GM23248 (cell line): ENCODE measurements at regions not wholly inside any gene's neighbourhood (a gene's known extent, or its start where the extent isn't known, plus 50 kb on each side); places are given as distances from the start of the nearest gene placed in this dataset.

Experiments used
- DNase-seq: peaks from one replicate; pipeline ENCODE4 v3.0.0-alpha.2; 2015
- H2AFZ ChIP-seq: fragments of 200-600 bp; sonication (generic); 2 replicates; pipeline ENCODE4 v1.6.1; 2016; ENCODE audit warnings: antibody characterized with exemption
- H3F3A ChIP-seq: fragments of 200-600 bp; sonication (generic); 2 replicates; pipeline ENCODE4 v1.6.1; 2016; ENCODE audit warnings: mild to moderate bottlenecking, antibody characterized with exemption, mixed run types; ENCODE audit not compliant: insufficient read depth
- H3K27ac ChIP-seq: fragments of 200-600 bp; sonication (generic); 2 replicates; pipeline ENCODE4 v1.5.1; 2016; ENCODE audit warnings: mild to moderate bottlenecking
- H3K27me3 ChIP-seq: fragments of 200-600 bp; sonication (generic); replicated peaks from 2 replicates; pipeline ENCODE4 v1.6.1; 2016; ENCODE audit warnings: mild to moderate bottlenecking; ENCODE audit not compliant: insufficient read depth
- H3K36me3 ChIP-seq: fragments of 200-600 bp; sonication (generic); 2 replicates; pipeline ENCODE4 v1.6.1; 2016; ENCODE audit warnings: low read depth, mild to moderate bottlenecking
- H3K4me1 ChIP-seq: fragments of 200-600 bp; sonication (generic); 2 replicates; pipeline ENCODE4 v1.6.1; 2016; ENCODE audit warnings: mild to moderate bottlenecking; ENCODE audit not compliant: insufficient read depth
- H3K4me2 ChIP-seq: fragments of 200-600 bp; sonication (generic); one replicate; pipeline ENCODE4 v1.6.1; 2016; ENCODE audit warnings: mild to moderate bottlenecking; ENCODE audit not compliant: unreplicated experiment
- H3K4me3 ChIP-seq: fragments of 200-600 bp; sonication (generic); 2 replicates; pipeline ENCODE4 v1.5.1; 2016; ENCODE audit warnings: mild to moderate bottlenecking
- H3K79me2 ChIP-seq: fragments of 200-600 bp; sonication (generic); 2 replicates; pipeline ENCODE4 v1.6.1; 2016; ENCODE audit warnings: mild to moderate bottlenecking; ENCODE audit not compliant: insufficient read depth
- H3K9ac ChIP-seq: fragments of 200-600 bp; sonication (generic); 2 replicates; pipeline ENCODE4 v1.6.1; 2016; ENCODE audit warnings: mild to moderate bottlenecking
- H3K9me2 ChIP-seq: fragments of 200-600 bp; sonication (generic); 2 replicates; pipeline ENCODE4 v1.6.1; 2016; ENCODE audit warnings: mixed run types, mild to moderate bottlenecking, moderate library complexity; ENCODE audit not compliant: insufficient read depth
- H3K9me3 ChIP-seq: fragments of 200-600 bp; sonication (generic); one replicate; pipeline ENCODE4 v1.6.1; 2017; ENCODE audit warnings: low read depth
- H4K20me1 ChIP-seq: fragments of 200-600 bp; sonication (generic); 2 replicates; pipeline ENCODE4 v1.6.0; 2016; ENCODE audit not compliant: insufficient read depth
- EZH2 ChIP-seq: fragments of 200-600 bp; sonication (generic); IDR thresholded peaks from 2 replicates; pipeline ENCODE4 v1.6.1; 2018; ENCODE audit warnings: antibody characterized with exemption, mild to moderate bottlenecking; ENCODE audit not compliant: insufficient read depth, poor library complexity, severe bottlenecking
- EZH2phosphoT487 ChIP-seq: fragments of 200-600 bp; sonication (generic); IDR thresholded peaks from 2 replicates; pipeline ENCODE4 v1.6.1; 2018; ENCODE audit warnings: antibody characterized with exemption, moderate library complexity, mild to moderate bottlenecking, low read depth; ENCODE audit not compliant: insufficient read depth
- WGBS, 2 experiments: methylation state at CpG; one replicate each; pipeline ENCODE4 v1.1.6; 2015 to 2017; ENCODE audit warnings: low lambda C conversion rate in 2 of 2, low coverage in 1 of 2; ENCODE audit errors: missing lambda C conversion rate in 2 of 2; 5-methylcytosine and 5-hydroxymethylcytosine counted together
- in situ Hi-C: fragments of 300-500 bp; cut with MboI; formaldehyde crosslinking; loops from 2 replicates; pipeline ENCODE4 v1.15.0; 2020

- no peak overlapping the region for H3K27ac ChIP-seq
- no peaks in the 10 kb centered on the region for H3K9me2 ChIP-seq
- no peaks in the 10 kb centered on the region for H3K79me2 ChIP-seq
- no peak overlapping the region for H2AFZ ChIP-seq
- WGBS, 2 experiments: 82 to 87% methylated on average over 3 of the region's 3 CpGs
- H3K4me2 ChIP-seq: no peak overlapping the region
- no peaks in the 10 kb centered on the region for H4K20me1 ChIP-seq
- H3K27me3 ChIP-seq: no peaks in the 10 kb centered on the region
- no peak overlapping the region for H3K9ac ChIP-seq
- H3K36me3 ChIP-seq: no peaks in the 10 kb centered on the region
- in situ Hi-C loops: no loop called here
- DNase-seq: no peak
- H3F3A ChIP-seq: peaks cover 19% of the 10 kb centered on the region
- H3K9me3 ChIP-seq: no peaks in the 10 kb centered on the region
- peaks cover 27% of the 10 kb centered on the region for H3K4me1 ChIP-seq
- no peak overlapping the region for H3K4me3 ChIP-seq
- TF ChIP-seq EZH2: no peak
- TF ChIP-seq EZH2phosphoT487: no peak
Observed at GRCh38 chr6:71545905-71546304, 257.3 kb downstream of the OGFRL1 start.

- in situ Hi-C loops: no loop called here
- Histone ChIP-seq H3K27ac (no peak overlapping the region), H3K4me3 (no peak overlapping the region), H3K36me3 (no peaks in the 10 kb centered on the region), H3K9me2 (no peaks in the 10 kb centered on the region), H4K20me1 (no peaks in the 10 kb centered on the region), H2AFZ (no peak overlapping the region), H3K9ac (no peak overlapping the region), H3K9me3 (no peaks in the 10 kb centered on the region), H3K27me3 (no peaks in the 10 kb centered on the region), H3K79me2 (no peaks in the 10 kb centered on the region), H3K4me1 (no peaks in the 10 kb centered on the region), H3F3A (no peaks in the 10 kb centered on the region), H3K4me2 (no peak overlapping the region)
- DNase-seq: no peak
- 71% methylated on average over 3 of the region's 3 CpGs for WGBS, 2 experiments
- TF ChIP-seq EZH2phosphoT487 (no peak), EZH2 (no peak)
Observed at GRCh38 chr6:71551798-71552197, 263.2 kb downstream of the OGFRL1 start.

- H3K4me3 ChIP-seq: no peak overlapping the region
- TF ChIP-seq EZH2 (no peak), EZH2phosphoT487 (no peak)
Observed at GRCh38 chr6:71556141-71556540, 267.5 kb downstream of the OGFRL1 start.

DNA sequence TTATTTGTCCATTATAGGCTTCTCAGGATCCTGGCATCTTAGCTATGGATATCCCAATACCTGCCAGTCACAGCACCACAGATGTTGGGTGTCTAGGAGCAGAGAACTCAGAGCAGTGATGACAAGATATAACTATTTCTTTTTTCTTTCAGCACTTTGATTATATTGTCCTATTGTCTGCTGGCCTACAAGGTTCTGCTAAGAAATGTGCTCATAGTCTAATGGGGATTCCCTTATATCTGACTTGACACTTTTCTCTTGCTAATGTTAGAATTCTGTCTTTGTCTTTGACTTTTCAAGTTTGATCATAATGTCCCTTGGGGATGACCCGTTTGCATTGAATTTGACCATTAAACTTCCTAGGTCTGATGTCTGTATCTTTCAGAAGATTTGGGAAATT is 270.4 kb downstream of the OGFRL1 start:
- no peaks in the 10 kb centered on the region for H4K20me1 ChIP-seq
- no peaks in the 10 kb centered on the region for H3F3A ChIP-seq
- H3K9me2 ChIP-seq: no peaks in the 10 kb centered on the region
- H3K9me3 ChIP-seq: no peaks in the 10 kb centered on the region
- no peak overlapping the region for H3K4me3 ChIP-seq
- H3K27me3 ChIP-seq: no peaks in the 10 kb centered on the region
- H3K9ac ChIP-seq: no peak overlapping the region
- H3K79me2 ChIP-seq: no peaks in the 10 kb centered on the region
- DNase-seq: no peak
- no peak overlapping the region for H3K4me2 ChIP-seq
- no peaks in the 10 kb centered on the region for H3K36me3 ChIP-seq
- TF ChIP-seq EZH2: no peak
- TF ChIP-seq EZH2phosphoT487: no peak
- 37 to 43% methylated on average over 1 of the region's 1 CpG for WGBS, 2 experiments
- H3K27ac ChIP-seq: no peak overlapping the region
- no peaks in the 10 kb centered on the region for H3K4me1 ChIP-seq
- no peak overlapping the region for H2AFZ ChIP-seq
- in situ Hi-C loops: no loop called here

More at GRCh38 chr6:71556141-71556540, 267.5 kb downstream of the OGFRL1 start:
- H3K27me3 ChIP-seq: no peaks in the 10 kb centered on the region
- no peak for DNase-seq
- no peak overlapping the region for H3K27ac ChIP-seq
- H3K36me3 ChIP-seq: no peaks in the 10 kb centered on the region
- in situ Hi-C loops: no loop called here
- H3K4me1 ChIP-seq: no peaks in the 10 kb centered on the region
- H3K79me2 ChIP-seq: no peaks in the 10 kb centered on the region
- H3K9me3 ChIP-seq: no peaks in the 10 kb centered on the region
- no peaks in the 10 kb centered on the region for H3F3A ChIP-seq
- no peaks in the 10 kb centered on the region for H3K9me2 ChIP-seq
- H4K20me1 ChIP-seq: no peaks in the 10 kb centered on the region
- no peak overlapping the region for H3K4me2 ChIP-seq
- H3K9ac ChIP-seq: no peak overlapping the region
- 12 to 15% methylated on average over 4 of the region's 4 CpGs for WGBS, 2 experiments
- H2AFZ ChIP-seq: no peak overlapping the region

- Histone ChIP-seq H3K9ac (no peak overlapping the region), H3K79me2 (no peaks in the 10 kb centered on the region), H3K27me3 (no peaks in the 10 kb centered on the region; the same call in 1 of the 2 replicates), H3K4me2 (no peak overlapping the region), H3F3A (no peaks in the 10 kb centered on the region), H3K9me2 (no peaks in the 10 kb centered on the region; the same call in 1 of the 2 replicates), H3K27ac (no peak overlapping the region), H3K36me3 (no peaks in the 10 kb centered on the region), H2AFZ (no peak overlapping the region), H4K20me1 (no peaks in the 10 kb centered on the region), H3K9me3 (no peaks in the 10 kb centered on the region), H3K4me3 (no peak overlapping the region), H3K4me1 (no peaks in the 10 kb centered on the region)
- in situ Hi-C loops: no loop called here
- TF ChIP-seq EZH2phosphoT487 (no peak), EZH2 (no peak)
- DNase-seq: no peak
Observed at GRCh38 chr6:71567562-71567961, 279.0 kb downstream of the OGFRL1 start.
